ES-I3 (cell line): ENCODE measurements at regions not wholly inside any gene's neighbourhood (a gene's known extent, or its start where the extent isn't known, plus 50 kb on each side); places are given as distances from the start of the nearest gene placed in this dataset.

Experiments
- H3K36me3 ChIP-seq: 2 replicates; pipeline ENCODE4 v1.6.1; 2013; ENCODE audit warnings: mild to moderate bottlenecking, low read length, control low read depth, moderate library complexity; ENCODE audit not compliant: insufficient read depth
- H3K4me1 ChIP-seq: 2 replicates; pipeline ENCODE4 v1.6.1; 2013; ENCODE audit warnings: mild to moderate bottlenecking, control low read depth, low read length; ENCODE audit not compliant: insufficient read depth
- H3K9ac ChIP-seq: 2 replicates; pipeline ENCODE4 v1.6.1; 2013; ENCODE audit warnings: low read depth, mild to moderate bottlenecking, low read length, moderate library complexity
- H3K9me3 ChIP-seq: 2 replicates; pipeline ENCODE4 v1.6.1; 2013; ENCODE audit warnings: mild to moderate bottlenecking, low read length, moderate library complexity; ENCODE audit not compliant: control insufficient read depth, insufficient read depth

GRCh38 chr6:140236732-140237131 is 862.3 kb upstream of the CITED2 start:
- no peak overlapping the region for H3K9ac ChIP-seq
- H3K9me3 ChIP-seq, result no peaks in the 10 kb centered on the region
- H3K4me1 ChIP-seq, result no peaks in the 10 kb centered on the region
- H3K36me3 ChIP-seq, result no peaks in the 10 kb centered on the region

GRCh38 chr6:140230282-140230681 is 855.8 kb upstream of the CITED2 start:
- Histone ChIP-seq H3K9me3 (no peaks in the 10 kb centered on the region), H3K4me1 (no peaks in the 10 kb centered on the region), H3K36me3 (no peaks in the 10 kb centered on the region), H3K9ac (no peak overlapping the region)

GRCh38 chr6:140228491-140228890 is 854.0 kb upstream of the CITED2 start:
- H3K36me3 ChIP-seq, result no peaks in the 10 kb centered on the region
- H3K9me3 ChIP-seq, result no peaks in the 10 kb centered on the region
- no peak overlapping the region for H3K9ac ChIP-seq
- no peaks in the 10 kb centered on the region for H3K4me1 ChIP-seq

GRCh38 chr6:140226637-140227036 is 852.2 kb upstream of the CITED2 start:
- H3K36me3 ChIP-seq, result no peaks in the 10 kb centered on the region
- no peaks in the 10 kb centered on the region for H3K4me1 ChIP-seq
- H3K9ac ChIP-seq, result no peak overlapping the region
- no peaks in the 10 kb centered on the region for H3K9me3 ChIP-seq

- Histone ChIP-seq H3K9me3 (no peaks in the 10 kb centered on the region), H3K4me1 (no peaks in the 10 kb centered on the region), H3K9ac (no peak overlapping the region), H3K36me3 (no peaks in the 10 kb centered on the region)
Measured at GRCh38 chr6:140225701-140226436, 851.4 kb upstream of the CITED2 start.

GRCh38 chr6:140217283-140217682 is 842.8 kb upstream of the CITED2 start:
- H3K36me3 ChIP-seq, result no peaks in the 10 kb centered on the region
- no peaks in the 10 kb centered on the region for H3K4me1 ChIP-seq
- no peak overlapping the region for H3K9ac ChIP-seq
- 0 out of 2 replicates have a peak, but pooled peaks cover 3% of the 10 kb centered on the region for H3K9me3 ChIP-seq

- Histone ChIP-seq H3K9ac (no peak overlapping the region), H3K9me3 (no peaks in the 10 kb centered on the region), H3K4me1 (no peaks in the 10 kb centered on the region), H3K36me3 (no peaks in the 10 kb centered on the region)
Measured at GRCh38 chr6:140209775-140210174, 835.3 kb upstream of the CITED2 start.

- H3K9me3 ChIP-seq, result no peaks in the 10 kb centered on the region
- H3K36me3 ChIP-seq, result no peaks in the 10 kb centered on the region
- H3K4me1 ChIP-seq, result no peaks in the 10 kb centered on the region
- no peak overlapping the region for H3K9ac ChIP-seq
Measured at GRCh38 chr6:140208286-140208685, 833.8 kb upstream of the CITED2 start.

- no peaks in the 10 kb centered on the region for H3K4me1 ChIP-seq
- no peaks in the 10 kb centered on the region for H3K36me3 ChIP-seq
- no peaks in the 10 kb centered on the region for H3K9me3 ChIP-seq
- no peak overlapping the region for H3K9ac ChIP-seq
Measured at GRCh38 chr6:140205795-140206593, 831.5 kb upstream of the CITED2 start.

GRCh38 chr6:140204154-140204553 is 829.7 kb upstream of the CITED2 start:
- Histone ChIP-seq H3K9me3 (no peaks in the 10 kb centered on the region), H3K4me1 (no peaks in the 10 kb centered on the region), H3K36me3 (no peaks in the 10 kb centered on the region), H3K9ac (no peak overlapping the region)

- Histone ChIP-seq H3K9me3 (no peaks in the 10 kb centered on the region), H3K36me3 (no peaks in the 10 kb centered on the region), H3K4me1 (no peaks in the 10 kb centered on the region), H3K9ac (no peak overlapping the region)
Measured at GRCh38 chr6:140203661-140204147, 829.3 kb upstream of the CITED2 start.

- Histone ChIP-seq H3K9ac (no peak overlapping the region), H3K4me1 (no peaks in the 10 kb centered on the region), H3K9me3 (no peaks in the 10 kb centered on the region), H3K36me3 (no peaks in the 10 kb centered on the region)
Measured at GRCh38 chr6:140202964-140203515, 828.6 kb upstream of the CITED2 start.

GRCh38 chr6:140201787-140202458 is 827.5 kb upstream of the CITED2 start:
- Histone ChIP-seq H3K36me3 (no peaks in the 10 kb centered on the region), H3K4me1 (no peaks in the 10 kb centered on the region), H3K9ac (no peak overlapping the region), H3K9me3 (no peaks in the 10 kb centered on the region)

- no peak overlapping the region for H3K9ac ChIP-seq
- H3K4me1 ChIP-seq, result no peaks in the 10 kb centered on the region
- peaks cover 24% of the 10 kb centered on the region for H3K9me3 ChIP-seq
- no peaks in the 10 kb centered on the region for H3K36me3 ChIP-seq
Measured at GRCh38 chr6:140193269-140193668, 818.8 kb upstream of the CITED2 start.
